GM12872 (cell line): ENCODE measurements at regions not wholly inside any gene's neighbourhood (a gene's known extent, or its start where the extent isn't known, plus 50 kb on each side); places are given as distances from the start of the nearest gene placed in this dataset.

Experiments
- TF ChIP-seq, protein P1 (sequence below): IDR thresholded peaks from 3 replicates; pipeline ENCODE4 v1.5.1; 2011; ENCODE audit warnings: low read depth, mild to moderate bottlenecking, low read length, moderate library complexity; ENCODE audit not compliant: insufficient read depth

GRCh38 chr10:14468023-14468441 lies 137.3 kb upstream of the FRMD4A start:
- TF ChIP-seq, protein P1, sequence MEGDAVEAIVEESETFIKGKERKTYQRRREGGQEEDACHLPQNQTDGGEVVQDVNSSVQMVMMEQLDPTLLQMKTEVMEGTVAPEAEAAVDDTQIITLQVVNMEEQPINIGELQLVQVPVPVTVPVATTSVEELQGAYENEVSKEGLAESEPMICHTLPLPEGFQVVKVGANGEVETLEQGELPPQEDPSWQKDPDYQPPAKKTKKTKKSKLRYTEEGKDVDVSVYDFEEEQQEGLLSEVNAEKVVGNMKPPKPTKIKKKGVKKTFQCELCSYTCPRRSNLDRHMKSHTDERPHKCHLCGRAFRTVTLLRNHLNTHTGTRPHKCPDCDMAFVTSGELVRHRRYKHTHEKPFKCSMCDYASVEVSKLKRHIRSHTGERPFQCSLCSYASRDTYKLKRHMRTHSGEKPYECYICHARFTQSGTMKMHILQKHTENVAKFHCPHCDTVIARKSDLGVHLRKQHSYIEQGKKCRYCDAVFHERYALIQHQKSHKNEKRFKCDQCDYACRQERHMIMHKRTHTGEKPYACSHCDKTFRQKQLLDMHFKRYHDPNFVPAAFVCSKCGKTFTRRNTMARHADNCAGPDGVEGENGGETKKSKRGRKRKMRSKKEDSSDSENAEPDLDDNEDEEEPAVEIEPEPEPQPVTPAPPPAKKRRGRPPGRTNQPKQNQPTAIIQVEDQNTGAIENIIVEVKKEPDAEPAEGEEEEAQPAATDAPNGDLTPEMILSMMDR: no peak

- TF ChIP-seq, protein P1: no peak
These were observed 135.5 kb upstream of the FRMD4A start for GRCh38 chr10:14466257-14466656.

GRCh38 chr10:14460447-14460846 lies 129.7 kb upstream of the FRMD4A start:
- TF ChIP-seq, protein P1: no peak

DNA sequence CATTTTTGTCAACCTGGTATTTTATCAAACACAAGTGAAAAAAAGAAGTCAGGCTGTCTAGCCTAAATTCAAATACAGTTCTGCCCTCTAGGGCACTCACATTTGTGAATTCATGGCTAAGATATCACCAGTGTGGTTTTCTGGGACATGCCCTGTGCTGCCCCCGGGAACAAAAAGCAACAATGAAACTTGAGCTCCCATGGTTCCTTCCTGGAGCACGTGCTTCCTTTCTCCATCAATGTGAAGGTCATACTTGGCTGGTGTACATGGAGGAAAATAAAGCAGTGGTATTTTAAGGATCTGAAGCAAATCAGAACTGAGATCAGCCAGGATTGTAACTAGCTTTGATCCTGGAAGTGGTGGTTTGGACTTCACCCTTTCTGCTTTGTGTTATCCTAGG lies 128.9 kb upstream of the FRMD4A start:
- TF ChIP-seq, protein P1: no peak

- TF ChIP-seq, protein P1: no peak
These were observed 126.1 kb upstream of the FRMD4A start for GRCh38 chr10:14456870-14457266.

GRCh38 chr10:14456218-14456869 lies 125.6 kb upstream of the FRMD4A start:
- TF ChIP-seq, protein P1: no peak

DNA sequence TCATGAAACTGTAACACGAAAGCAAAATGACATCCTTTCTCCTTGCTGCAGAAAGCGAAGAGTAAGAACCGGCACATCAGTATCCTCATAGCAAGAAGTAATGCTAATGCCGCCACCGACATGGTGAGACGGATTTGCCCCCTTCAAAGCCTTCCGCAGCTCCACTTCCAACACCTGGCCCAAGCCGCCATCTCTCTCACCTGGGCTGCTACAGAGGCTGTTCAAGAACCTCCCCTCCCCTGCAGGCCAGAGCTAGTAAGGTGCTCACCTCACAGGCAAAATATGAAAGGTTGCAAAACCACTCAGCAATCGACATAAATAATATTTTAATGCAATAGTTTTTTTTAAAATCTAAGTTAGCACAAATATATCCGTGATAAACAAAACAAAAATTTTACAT lies 123.9 kb upstream of the FRMD4A start:
- TF ChIP-seq, protein P1: no peak
